ENCODE measurements at regions not wholly inside any gene's neighbourhood (a gene's known extent, or its start where the extent isn't known, plus 50 kb on each side); places are given as distances from the start of the nearest gene placed in this dataset.

DNA sequence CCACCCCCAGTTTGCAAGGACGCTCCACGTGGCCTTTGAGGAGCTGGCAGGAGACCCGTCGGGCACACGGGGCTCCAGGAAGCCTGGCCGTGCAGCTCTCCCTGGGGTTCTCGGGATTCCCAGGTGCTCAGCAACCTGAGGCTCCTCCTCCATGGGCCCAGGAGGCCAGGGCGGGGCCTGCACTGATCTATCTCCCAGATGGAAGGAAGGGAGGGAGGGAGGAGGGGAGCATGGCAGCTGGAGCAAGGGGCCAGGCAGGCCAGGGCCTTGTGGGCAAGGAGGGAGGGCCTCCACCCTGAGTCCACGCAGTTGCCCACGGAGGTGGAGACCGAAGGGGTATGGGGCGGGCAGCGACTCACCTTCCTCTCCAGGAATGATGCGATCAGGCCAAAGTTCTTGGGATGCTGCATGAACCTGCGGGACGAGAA is 127.3 kb downstream of the RFLNA start:
- DNase-seq: no peak
- H3K9me3 ChIP-seq (ENCODE audit: low read length): no peaks in the 10 kb centered on the region
- no peaks in the 10 kb centered on the region for H3K36me3 ChIP-seq (ENCODE audit: insufficient read depth, low read length)
- H3K4me1 ChIP-seq (ENCODE audit: low read length): no peaks in the 10 kb centered on the region
- H3K9ac ChIP-seq (ENCODE audit: low read length): no peak overlapping the region
- no peak overlapping the region for H3K4me2 ChIP-seq (ENCODE audit: low read depth, low read length, poor library complexity, severe bottlenecking)
- 0 out of 2 replicates have a peak, but pooled peaks cover 4% of the 10 kb centered on the region for H4K20me1 ChIP-seq (ENCODE audit: insufficient read depth, low read depth, low read length)
- H3K9me2 ChIP-seq (replicated peaks; ENCODE audit: insufficient read depth, low read length): no peaks in the 10 kb centered on the region
- no peak overlapping the region for H2AFZ ChIP-seq (ENCODE audit: low read length)
- H3K27ac ChIP-seq (ENCODE audit: low read length): no peak overlapping the region
- peaks cover 6% of the 10 kb centered on the region; the same call in 1 of the 2 replicates for H3K79me2 ChIP-seq (ENCODE audit: low read length)
- H3K27me3 ChIP-seq (ENCODE audit: low read length): no peaks in the 10 kb centered on the region
- H3K4me3 ChIP-seq (ENCODE audit: low read length): no peak overlapping the region

DNA sequence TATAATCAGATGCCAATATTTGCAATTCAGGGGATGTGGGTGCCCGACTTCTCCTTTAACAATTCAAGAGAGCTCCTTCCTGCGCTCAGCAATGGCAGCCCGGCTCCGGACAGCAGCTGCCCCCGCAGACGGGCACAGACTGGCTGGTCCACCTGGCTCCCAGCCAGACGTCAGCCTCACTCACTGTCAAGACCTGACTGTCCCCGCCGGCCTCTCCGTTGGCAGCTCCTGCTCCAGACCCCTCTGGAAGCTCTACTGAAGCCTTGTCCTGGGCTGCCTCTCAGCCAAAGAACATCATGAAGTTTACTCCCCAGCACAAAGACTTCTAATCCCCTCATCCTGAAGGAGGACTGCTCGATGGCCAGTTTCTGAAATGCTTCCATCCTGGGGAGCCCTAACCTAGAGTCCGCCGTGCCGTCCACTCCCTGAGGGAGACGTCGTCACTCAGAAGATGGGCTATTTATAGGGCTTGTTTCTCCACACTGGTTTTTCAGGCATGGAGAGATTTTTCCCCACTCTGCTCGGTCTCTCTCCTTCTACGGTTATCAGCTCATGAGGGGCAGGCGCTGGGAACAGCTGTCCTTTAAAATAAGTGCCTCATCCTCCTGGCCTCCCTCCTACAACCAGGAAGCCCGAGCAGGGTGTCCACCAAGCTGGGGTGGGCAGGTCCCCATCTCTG is 126.2 kb downstream of the RFLNA start:
- no peaks in the 10 kb centered on the region for H3K9me3 ChIP-seq (ENCODE audit: low read length)
- H3K4me3 ChIP-seq (ENCODE audit: low read length): no peak overlapping the region
- H3K9ac ChIP-seq (ENCODE audit: low read length): no peak overlapping the region
- H3K79me2 ChIP-seq (ENCODE audit: low read length): peaks cover 9% of the 10 kb centered on the region; the same call in 1 of the 2 replicates
- H3K36me3 ChIP-seq (ENCODE audit: insufficient read depth, low read length): no peaks in the 10 kb centered on the region
- H3K27ac ChIP-seq (ENCODE audit: low read length): no peak overlapping the region
- 0 out of 2 replicates have a peak, but pooled peaks cover 4% of the 10 kb centered on the region for H4K20me1 ChIP-seq (ENCODE audit: insufficient read depth, low read depth, low read length)
- no peaks in the 10 kb centered on the region for H3K9me2 ChIP-seq (replicated peaks; ENCODE audit: insufficient read depth, low read length)
- no peak overlapping the region for H2AFZ ChIP-seq (ENCODE audit: low read length)
- H3K27me3 ChIP-seq (ENCODE audit: low read length): no peaks in the 10 kb centered on the region
- H3K4me1 ChIP-seq (ENCODE audit: low read length): no peaks in the 10 kb centered on the region
- no peak overlapping the region for H3K4me2 ChIP-seq (ENCODE audit: low read depth, low read length, poor library complexity, severe bottlenecking)
- no peak for DNase-seq

GRCh38 chr12:124420041-124420995 is 125.4 kb downstream of the RFLNA start:
- Histone ChIP-seq H3K9ac (ENCODE audit: low read length) (no peak overlapping the region), H2AFZ (ENCODE audit: low read length) (no peak overlapping the region), H3K4me3 (ENCODE audit: low read length) (no peak overlapping the region), H3K9me3 (ENCODE audit: low read length) (no peaks in the 10 kb centered on the region), H3K36me3 (ENCODE audit: insufficient read depth, low read length) (no peaks in the 10 kb centered on the region), H3K27ac (ENCODE audit: low read length) (no peak overlapping the region), H3K4me2 (ENCODE audit: low read depth, low read length, poor library complexity, severe bottlenecking) (no peak overlapping the region), H3K79me2 (ENCODE audit: low read length) (peaks cover 15% of the 10 kb centered on the region; the same call in 1 of the 2 replicates), H3K9me2 (replicated peaks; ENCODE audit: insufficient read depth, low read length) (no peaks in the 10 kb centered on the region), H4K20me1 (ENCODE audit: insufficient read depth, low read depth, low read length) (0 out of 2 replicates have a peak, but pooled peaks cover 4% of the 10 kb centered on the region), H3K27me3 (ENCODE audit: low read length) (no peaks in the 10 kb centered on the region), H3K4me1 (ENCODE audit: low read length) (no peaks in the 10 kb centered on the region)
- DNase-seq: no peak

- Histone ChIP-seq H3K4me2 (ENCODE audit: low read depth, low read length, poor library complexity, severe bottlenecking) (no peak overlapping the region), H3K9me2 (replicated peaks; ENCODE audit: insufficient read depth, low read length) (no peaks in the 10 kb centered on the region), H3K27ac (ENCODE audit: low read length) (no peak overlapping the region), H2AFZ (ENCODE audit: low read length) (no peak overlapping the region), H4K20me1 (ENCODE audit: insufficient read depth, low read depth, low read length) (0 out of 2 replicates have a peak, but pooled peaks cover 4% of the 10 kb centered on the region), H3K27me3 (ENCODE audit: low read length) (no peaks in the 10 kb centered on the region), H3K79me2 (ENCODE audit: low read length) (peaks cover 20% of the 10 kb centered on the region; the same call in 1 of the 2 replicates), H3K9ac (ENCODE audit: low read length) (no peak overlapping the region), H3K36me3 (ENCODE audit: insufficient read depth, low read length) (no peaks in the 10 kb centered on the region), H3K4me1 (ENCODE audit: low read length) (no peaks in the 10 kb centered on the region), H3K4me3 (ENCODE audit: low read length) (no peak overlapping the region), H3K9me3 (ENCODE audit: low read length) (no peaks in the 10 kb centered on the region)
- DNase-seq: no peak
These were observed 124.6 kb downstream of the RFLNA start for GRCh38 chr12:124419292-124420040.

DNA sequence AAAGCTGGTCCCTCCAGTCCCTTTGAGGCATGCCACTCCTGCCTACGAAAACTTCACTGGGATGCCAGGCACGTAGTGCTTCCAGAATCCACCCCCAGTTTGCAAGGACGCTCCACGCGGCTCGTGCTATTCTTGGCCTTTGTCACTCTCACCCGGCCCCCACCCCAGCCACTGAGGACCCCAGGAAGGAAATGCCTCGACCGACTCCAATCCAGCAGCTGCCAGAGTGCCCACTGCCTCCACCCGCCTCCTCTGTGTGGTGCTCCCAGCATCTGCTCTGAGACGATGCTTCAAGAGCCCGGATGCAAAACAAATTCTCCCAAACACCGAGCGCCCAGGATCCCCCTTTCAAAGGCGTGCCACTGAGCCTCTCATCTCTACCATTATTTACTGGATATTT is 123.9 kb downstream of the RFLNA start:
- H3K36me3 ChIP-seq (ENCODE audit: insufficient read depth, low read length): no peaks in the 10 kb centered on the region
- H3K79me2 ChIP-seq (ENCODE audit: low read length): peaks cover 23% of the 10 kb centered on the region; the same call in 1 of the 2 replicates
- no peak for DNase-seq
- no peak overlapping the region for H2AFZ ChIP-seq (ENCODE audit: low read length)
- H3K9me2 ChIP-seq (replicated peaks; ENCODE audit: insufficient read depth, low read length): no peaks in the 10 kb centered on the region
- H3K4me1 ChIP-seq (ENCODE audit: low read length): no peaks in the 10 kb centered on the region
- no peak overlapping the region for H3K9ac ChIP-seq (ENCODE audit: low read length)
- H3K27me3 ChIP-seq (ENCODE audit: low read length): no peaks in the 10 kb centered on the region
- no peak overlapping the region for H3K27ac ChIP-seq (ENCODE audit: low read length)
- H3K4me3 ChIP-seq (ENCODE audit: low read length): no peak overlapping the region
- H4K20me1 ChIP-seq (ENCODE audit: insufficient read depth, low read depth, low read length): 0 out of 2 replicates have a peak, but pooled peaks cover 4% of the 10 kb centered on the region
- H3K9me3 ChIP-seq (ENCODE audit: low read length): no peaks in the 10 kb centered on the region
- no peak overlapping the region for H3K4me2 ChIP-seq (ENCODE audit: low read depth, low read length, poor library complexity, severe bottlenecking)

GRCh38 chr12:124418156-124418555 is 123.3 kb downstream of the RFLNA start:
- Histone ChIP-seq H2AFZ (ENCODE audit: low read length) (no peak overlapping the region), H3K9me2 (replicated peaks; ENCODE audit: insufficient read depth, low read length) (no peaks in the 10 kb centered on the region), H4K20me1 (ENCODE audit: insufficient read depth, low read depth, low read length) (no peaks in the 10 kb centered on the region), H3K9ac (ENCODE audit: low read length) (no peak overlapping the region), H3K79me2 (ENCODE audit: low read length) (peaks cover 23% of the 10 kb centered on the region; the same call in 1 of the 2 replicates), H3K4me2 (ENCODE audit: low read depth, low read length, poor library complexity, severe bottlenecking) (no peak overlapping the region), H3K4me3 (ENCODE audit: low read length) (no peak overlapping the region), H3K9me3 (ENCODE audit: low read length) (no peaks in the 10 kb centered on the region), H3K27ac (ENCODE audit: low read length) (no peak overlapping the region), H3K4me1 (ENCODE audit: low read length) (no peaks in the 10 kb centered on the region), H3K36me3 (ENCODE audit: insufficient read depth, low read length) (no peaks in the 10 kb centered on the region), H3K27me3 (ENCODE audit: low read length) (no peaks in the 10 kb centered on the region)
- DNase-seq: no peak

DNA sequence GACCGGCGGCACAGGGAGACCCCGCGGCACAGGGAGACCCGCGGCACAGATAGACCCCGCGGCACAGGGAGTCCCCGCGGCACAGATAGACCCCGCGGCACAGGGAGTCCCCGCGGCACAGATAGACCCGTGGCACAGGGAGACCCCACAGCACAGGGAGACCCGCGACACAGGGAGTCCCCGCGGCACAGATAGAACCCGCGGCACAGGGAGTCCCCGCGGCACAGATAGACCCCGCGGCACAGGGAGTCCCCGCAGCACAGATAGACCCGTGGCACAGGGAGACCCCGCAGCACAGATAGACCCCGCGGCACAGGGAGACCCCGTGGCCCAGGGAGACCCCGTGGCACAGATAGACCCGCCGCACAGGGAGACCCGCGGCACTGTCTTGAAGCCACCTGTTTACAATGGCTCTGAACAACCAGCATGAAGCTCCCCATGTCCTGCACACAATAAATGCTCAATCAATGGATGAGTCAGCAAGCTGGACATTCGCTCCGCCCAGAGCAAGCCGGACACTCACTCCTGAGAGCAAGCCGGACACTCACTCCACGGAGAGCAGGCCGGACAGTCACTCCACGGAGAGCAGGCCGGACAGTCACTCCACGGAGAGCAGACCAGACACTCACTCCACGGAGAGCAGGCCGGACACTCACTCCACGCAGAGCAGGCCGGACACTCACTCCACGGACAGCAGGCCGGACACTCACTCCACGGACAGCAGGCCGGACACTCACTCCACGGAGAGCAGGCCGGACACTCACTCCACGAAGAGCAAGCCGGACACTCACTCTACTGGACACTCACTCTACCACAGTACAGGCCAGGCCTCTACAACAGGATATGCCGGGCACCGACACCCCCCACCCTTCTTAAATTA is 121.9 kb downstream of the RFLNA start:
- Histone ChIP-seq H3K79me2 (ENCODE audit: low read length) (peaks cover 33% of the 10 kb centered on the region; the same call in 1 of the 2 replicates), H3K4me3 (ENCODE audit: low read length) (no peak overlapping the region), H3K4me1 (ENCODE audit: low read length) (no peaks in the 10 kb centered on the region), H3K9me3 (ENCODE audit: low read length) (no peaks in the 10 kb centered on the region), H4K20me1 (ENCODE audit: insufficient read depth, low read depth, low read length) (no peaks in the 10 kb centered on the region), H3K4me2 (ENCODE audit: low read depth, low read length, poor library complexity, severe bottlenecking) (no peak overlapping the region), H3K9ac (ENCODE audit: low read length) (no peak overlapping the region), H2AFZ (ENCODE audit: low read length) (no peak overlapping the region), H3K36me3 (ENCODE audit: insufficient read depth, low read length) (no peaks in the 10 kb centered on the region), H3K27ac (ENCODE audit: low read length) (no peak overlapping the region), H3K27me3 (ENCODE audit: low read length) (no peaks in the 10 kb centered on the region), H3K9me2 (replicated peaks; ENCODE audit: insufficient read depth, low read length) (no peaks in the 10 kb centered on the region)
- DNase-seq: no peak

Data from Karpas-422 (cell line).